Endothelial cell of umbilical vein (primary cell): ENCODE measurements at regions not wholly inside any gene's neighbourhood (a gene's known extent, or its start where the extent isn't known, plus 50 kb on each side); places are given as distances from the start of the nearest gene placed in this dataset.

Source experiments
- BruUV-seq: library from RNA; stranded (reverse); fragments of 400-500 nt; replicated peaks from 2 replicates; lab custom pipeline; 2021; lab: Mats Ljungman, UMichigan
- CTCF ChIA-PET: fragments of 300-600, 350-600 bp; sonication (Branson Sonifier 250); formaldehyde crosslinking; loops from one replicate; lab custom pipeline; 2021; ENCODE audit warnings: antibody characterized with exemption, inconsistent platforms; lab: Charles Lee
- POLR2A ChIA-PET: fragments of 300-600, 350-600 bp; sonication (Branson Sonifier 250); formaldehyde crosslinking; loops from one replicate; lab custom pipeline; 2021; ENCODE audit warnings: antibody characterized with exemption, inconsistent platforms; lab: Charles Lee
- DNase-seq: peaks from one replicate; pipeline ENCODE4 v3.0.0-alpha.2; 2011; ENCODE audit warnings: low read depth, low spot score
- FAIRE-seq: peaks from 2 replicates; lab custom pipeline; 2011; peaks lifted over from hg19 to GRCh38; lab: Jason Lieb, UNC
- H2AFZ ChIP-seq: 2 replicates; pipeline ENCODE4 v1.6.0; 2012; ENCODE audit warnings: low read depth, low read length, control low read depth, inconsistent platforms
- H3K27ac ChIP-seq: 2 replicates; pipeline ENCODE4 v1.5.1; 2011; ENCODE audit warnings: low read depth, mild to moderate bottlenecking, control low read depth, low read length, moderate library complexity; ENCODE audit not compliant: insufficient read depth
- H3K27me3 ChIP-seq, 2 experiments: 2 replicates each; pipeline versions ENCODE4 v1.6.0 to v1.6.1; 2011; ENCODE audit warnings: low read length in 2 of 2, mixed read lengths in 1 of 2; ENCODE audit not compliant: control insufficient read depth in 2 of 2, insufficient read depth in 2 of 2
- H3K36me3 ChIP-seq, 2 experiments: 2 replicates in 1 of 2; 3 replicates in 1 of 2; pipeline ENCODE4 v1.5.1; 2011; ENCODE audit warnings: low read length in 2 of 2, mild to moderate bottlenecking in 1 of 2, moderate library complexity in 1 of 2; ENCODE audit not compliant: control insufficient read depth in 2 of 2, insufficient read depth in 2 of 2; ENCODE audit errors: extremely low read depth in 1 of 2
- H3K4me1 ChIP-seq: 3 replicates; pipeline ENCODE4 v1.5.1; 2011; ENCODE audit warnings: mild to moderate bottlenecking, low read length; ENCODE audit not compliant: control insufficient read depth, insufficient read depth; ENCODE audit errors: extremely low read depth
- H3K4me2 ChIP-seq: 2 replicates; pipeline ENCODE4 v1.6.1; 2011; ENCODE audit warnings: low read length, control low read depth, mixed read lengths; ENCODE audit not compliant: insufficient read depth
- H3K4me3 ChIP-seq, 3 experiments: fragments of 200-600 bp in 1 of 3; sonication (generic), shearing (Covaris generic) in 1 of 3; replicated peaks in 1 of 3; 2 replicates each; pipeline ENCODE4 v1.5.1; 2011 to 2016; ENCODE audit warnings: control low read depth in 3 of 3, low read length in 3 of 3, mild to moderate bottlenecking in 2 of 3, inconsistent platforms in 1 of 3, low read depth in 1 of 3, moderate library complexity in 1 of 3; ENCODE audit not compliant: insufficient read depth in 1 of 3
- H3K79me2 ChIP-seq: 2 replicates; pipeline ENCODE4 v1.6.0; 2012; ENCODE audit warnings: low read length, inconsistent platforms; ENCODE audit not compliant: control insufficient read depth, insufficient read depth
- H3K9ac ChIP-seq: replicated peaks from 2 replicates; pipeline ENCODE3; 2011; ENCODE audit warnings: low read length, control low read depth; ENCODE audit not compliant: insufficient read depth; ENCODE audit errors: extremely low read depth
- H3K9me1 ChIP-seq: replicated peaks from 3 replicates; pipeline ENCODE4 v1.6.0; 2011; ENCODE audit warnings: mild to moderate bottlenecking, low read length; ENCODE audit not compliant: control insufficient read depth, insufficient read depth; ENCODE audit errors: extremely low read depth
- H3K9me3 ChIP-seq: replicated peaks from 2 replicates; pipeline ENCODE4 v1.5.1; 2012; ENCODE audit warnings: low read length, inconsistent platforms; ENCODE audit not compliant: control insufficient read depth, insufficient read depth
- H4K20me1 ChIP-seq: replicated peaks from 2 replicates; pipeline ENCODE3; 2011; ENCODE audit warnings: mild to moderate bottlenecking, low read length; ENCODE audit not compliant: control insufficient read depth, insufficient read depth; ENCODE audit errors: extremely low read depth
- CTCF ChIP-seq, 2 donors: IDR thresholded peaks; 1 replicate in 1 of 2; 2 replicates in 1 of 2; pipeline ENCODE4 v1.5.1; 2011; ENCODE audit warnings: low read length in 2 of 2, mild to moderate bottlenecking in 2 of 2, moderate library complexity in 2 of 2, control low read depth in 1 of 2, inconsistent platforms in 1 of 2, low read depth in 1 of 2; ENCODE audit not compliant: insufficient read depth in 1 of 2; ENCODE audit errors: extremely low read depth in 1 of 2
- FOS ChIP-seq: IDR thresholded peaks from 2 replicates; pipeline ENCODE4 v1.6.1; 2011; ENCODE audit warnings: mild to moderate bottlenecking, low read length, moderate library complexity, borderline replicate concordance; ENCODE audit not compliant: insufficient read depth
- GATA2 ChIP-seq: IDR thresholded peaks from 2 replicates; pipeline ENCODE4 v1.7.0; 2011; ENCODE audit warnings: low read depth, mild to moderate bottlenecking, moderate library complexity, mixed read lengths, low read length; ENCODE audit not compliant: insufficient read length, insufficient read depth
- JUN ChIP-seq: IDR thresholded peaks from 2 replicates; pipeline ENCODE4 v1.6.1; 2011; ENCODE audit warnings: borderline replicate concordance, low read depth; ENCODE audit not compliant: insufficient read length, insufficient read depth
- MAX ChIP-seq: IDR thresholded peaks from 2 replicates; pipeline ENCODE4 v1.6.1; 2011; ENCODE audit not compliant: insufficient read depth, insufficient read length
- MYC ChIP-seq: IDR thresholded peaks from one replicate; pipeline ENCODE4 v1.6.1; 2011; ENCODE audit warnings: mild to moderate bottlenecking, low read depth, low read length
- POLR2AphosphoS5 ChIP-seq: IDR thresholded peaks from 2 replicates; pipeline ENCODE4 v1.6.1; 2012; ENCODE audit warnings: low read depth, mild to moderate bottlenecking, control low read depth, low read length, moderate library complexity; ENCODE audit not compliant: insufficient read depth
- dilution Hi-C: fragments of 300-500 bp; cut with MboI; formaldehyde crosslinking; loops from one replicate; pipeline ENCODE4 v1.15.0; 2019; ENCODE audit warnings: low sequenced_read_pairs; ENCODE audit not compliant: extremely low pct_ligation_motif_present
- intact Hi-C: fragments of 100-400 bp; cut with micrococcal nuclease; formaldehyde crosslinking; loops from one replicate; pipeline ENCODE4 v1.10.0; 2022

GRCh38 chr2:173483137-173483536 is 128.5 kb downstream of the CDCA7 start:
- DNase-seq, result no peak
- Histone ChIP-seq H3K27ac (no peak overlapping the region), H4K20me1 (no peaks in the 10 kb centered on the region), H3K36me3 (no peaks in the 10 kb centered on the region), H3K4me3 (no peak overlapping the region), H3K4me2 (no peak overlapping the region), H3K4me1 (no peaks in the 10 kb centered on the region), H2AFZ (no peak overlapping the region), H3K9me3 (no peaks in the 10 kb centered on the region), H3K9me1 (no peaks in the 10 kb centered on the region), H3K79me2 (no peaks in the 10 kb centered on the region), H3K9ac (no peak overlapping the region), H3K27me3 (no peaks in the 10 kb centered on the region)
- ChIA-PET CTCF (no interaction called here), POLR2A (no interaction called here)
- no peak for FAIRE-seq
- BruUV-seq, result no TSS peak
- TF ChIP-seq GATA2 (no peak), JUN (no peak), MYC (no peak)
- dilution Hi-C loops (no loop called here), intact Hi-C loops (no loop called here)

- H3K9ac ChIP-seq, result no peak overlapping the region
- POLR2A ChIA-PET, result no interaction called here
- no peaks in the 10 kb centered on the region for H3K79me2 ChIP-seq
- no peaks in the 10 kb centered on the region for H4K20me1 ChIP-seq
- H3K4me1 ChIP-seq, result no peaks in the 10 kb centered on the region
- dilution Hi-C loops (no loop called here), intact Hi-C loops (no loop called here)
- H3K27ac ChIP-seq, result no peak overlapping the region
- H3K4me2 ChIP-seq, result no peak overlapping the region
- no peaks in the 10 kb centered on the region for H3K36me3 ChIP-seq
- DNase-seq (peak; percentile 16), FAIRE-seq (no peak)
- H2AFZ ChIP-seq, result no peak overlapping the region
- no TSS peak for BruUV-seq
- no peaks in the 10 kb centered on the region for H3K9me3 ChIP-seq
- H3K9me1 ChIP-seq, result no peaks in the 10 kb centered on the region
- H3K27me3 ChIP-seq, result peaks cover 0 to 2% of the 10 kb centered on the region in 2 experiments
- TF ChIP-seq POLR2AphosphoS5, result no peak
- no peak for TF ChIP-seq FOS
- no peak for TF ChIP-seq MAX
- TF ChIP-seq CTCF (IDR thresholded peaks at IDR 0.05; ENCODE audit: extremely low read depth in 1 of 2, insufficient read depth in 1 of 2, low read depth in 1 of 2, low read length in 2 of 2), result no peak
- no peak overlapping the region for H3K4me3 ChIP-seq
- CTCF ChIA-PET, result no interaction called here
These were observed 134.2 kb downstream of the CDCA7 start for GRCh38 chr2:173488861-173489260.
